IPS-15b (cell line): ENCODE measurements at regions not wholly inside any gene's neighbourhood (a gene's known extent, or its start where the extent isn't known, plus 50 kb on each side); places are given as distances from the start of the nearest gene placed in this dataset.

ENCODE experiments used
- H3K27me3 ChIP-seq: one replicate; pipeline ENCODE4 v1.6.1; 2013; ENCODE audit warnings: low read length; ENCODE audit not compliant: control insufficient read depth, insufficient read depth
- H3K36me3 ChIP-seq: one replicate; pipeline ENCODE4 v1.6.1; 2013; ENCODE audit warnings: low read length; ENCODE audit not compliant: control insufficient read depth, insufficient read depth
- H3K4me1 ChIP-seq: one replicate; pipeline ENCODE4 v1.6.1; 2013; ENCODE audit warnings: mild to moderate bottlenecking, low read length; ENCODE audit not compliant: control insufficient read depth, insufficient read depth
- H3K4me3 ChIP-seq: one replicate; pipeline ENCODE4 v1.5.1; 2013; ENCODE audit warnings: low read depth, low read length
- H3K9ac ChIP-seq: one replicate; pipeline ENCODE4 v1.6.1; 2013; ENCODE audit warnings: low read depth, mild to moderate bottlenecking, low read length
- H3K9me3 ChIP-seq: one replicate; pipeline ENCODE4 v1.6.1; 2013; ENCODE audit warnings: mild to moderate bottlenecking, low read length; ENCODE audit not compliant: control insufficient read depth, insufficient read depth

DNA sequence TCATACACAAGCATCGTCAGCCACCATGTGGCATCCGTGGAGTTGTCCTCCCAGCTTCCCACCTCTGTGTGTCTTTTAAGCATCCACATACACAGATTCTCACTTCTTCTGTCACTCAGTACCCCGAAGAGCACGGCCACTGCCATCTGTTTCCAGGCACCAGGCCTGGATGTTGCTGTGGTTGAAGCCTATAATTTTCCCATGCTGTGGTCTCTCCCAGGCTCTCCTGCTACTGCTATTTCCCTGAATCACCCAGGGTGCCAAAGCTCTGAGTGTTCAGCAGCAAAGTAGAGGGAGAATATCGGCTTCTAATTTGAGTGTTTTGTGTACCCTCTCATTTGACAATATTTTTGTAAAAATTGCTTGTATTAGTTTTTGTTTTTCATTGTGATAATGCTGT, 265.7 kb downstream of the DIPK2A start:
- Histone ChIP-seq H3K27me3 (no peaks in the 10 kb centered on the region), H3K9me3 (no peaks in the 10 kb centered on the region), H3K4me1 (no peaks in the 10 kb centered on the region), H3K9ac (no peak overlapping the region), H3K36me3 (no peaks in the 10 kb centered on the region), H3K4me3 (no peak overlapping the region)

DNA sequence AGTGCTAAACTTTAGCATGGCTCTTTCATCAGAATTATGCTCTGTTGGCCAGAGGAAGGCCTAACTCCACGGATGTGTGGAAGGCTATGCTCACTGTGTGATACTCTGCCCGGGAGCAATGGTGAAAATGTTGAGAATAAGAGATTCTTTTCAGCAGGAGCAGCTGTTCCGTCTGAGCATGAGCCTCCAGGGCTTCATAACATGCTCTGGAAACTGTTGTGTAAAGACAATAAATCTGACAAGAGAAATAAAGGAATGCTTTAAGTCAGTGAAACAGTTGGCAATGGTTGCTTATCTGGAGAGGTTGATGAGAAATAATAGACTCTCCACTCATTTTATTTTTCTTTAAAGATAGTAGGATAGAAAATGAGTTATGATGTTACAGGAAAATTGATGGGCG, 269.8 kb downstream of the DIPK2A start:
- Histone ChIP-seq H3K9me3 (no peaks in the 10 kb centered on the region), H3K4me3 (no peak overlapping the region), H3K4me1 (no peaks in the 10 kb centered on the region), H3K27me3 (no peaks in the 10 kb centered on the region), H3K36me3 (no peaks in the 10 kb centered on the region), H3K9ac (no peak overlapping the region)

DNA sequence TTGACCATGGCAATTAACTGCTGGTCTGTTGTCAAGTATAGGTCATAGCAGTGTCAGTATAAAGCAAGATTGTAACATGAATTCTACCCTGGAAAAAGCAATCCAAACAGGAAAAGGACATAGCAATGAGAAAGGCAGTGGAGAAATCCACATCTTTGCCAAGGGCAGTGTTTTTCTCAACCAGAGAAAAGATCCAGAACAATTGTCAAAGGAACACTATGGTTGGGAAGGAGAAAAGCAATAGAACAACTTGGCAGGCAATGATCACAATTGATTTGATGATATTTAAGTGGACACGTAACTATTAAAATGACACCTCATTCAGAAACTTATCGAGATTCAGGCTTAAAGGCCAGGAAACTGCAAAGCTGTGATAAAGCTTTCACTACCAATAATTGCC, 271.1 kb downstream of the DIPK2A start:
- no peaks in the 10 kb centered on the region for H3K36me3 ChIP-seq
- H3K4me1 ChIP-seq = no peaks in the 10 kb centered on the region
- no peak overlapping the region for H3K9ac ChIP-seq
- no peaks in the 10 kb centered on the region for H3K27me3 ChIP-seq
- no peak overlapping the region for H3K4me3 ChIP-seq
- no peaks in the 10 kb centered on the region for H3K9me3 ChIP-seq

DNA sequence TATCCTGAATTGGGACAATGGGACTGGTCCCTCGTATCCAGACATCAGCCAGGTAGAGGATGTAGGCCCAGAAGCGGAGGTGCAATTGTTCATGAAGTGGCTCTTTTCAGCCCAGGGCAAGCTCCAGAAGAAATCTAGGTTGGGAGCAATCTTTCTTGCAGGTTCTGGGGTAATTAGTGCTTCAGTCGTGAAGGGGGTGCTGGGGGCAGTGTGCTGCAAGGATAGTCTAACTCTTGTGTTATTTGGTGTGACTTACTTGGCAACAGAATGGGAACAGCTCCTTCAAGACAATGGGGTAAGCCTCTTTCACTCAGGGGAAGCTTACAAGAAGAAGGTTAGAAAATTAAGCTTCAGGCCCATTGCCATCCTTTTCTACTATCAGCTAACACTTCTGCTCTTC, 273.0 kb downstream of the DIPK2A start:
- Histone ChIP-seq H3K36me3 (no peaks in the 10 kb centered on the region), H3K27me3 (no peaks in the 10 kb centered on the region), H3K4me1 (no peaks in the 10 kb centered on the region), H3K4me3 (no peak overlapping the region), H3K9ac (no peak overlapping the region), H3K9me3 (no peaks in the 10 kb centered on the region)

DNA sequence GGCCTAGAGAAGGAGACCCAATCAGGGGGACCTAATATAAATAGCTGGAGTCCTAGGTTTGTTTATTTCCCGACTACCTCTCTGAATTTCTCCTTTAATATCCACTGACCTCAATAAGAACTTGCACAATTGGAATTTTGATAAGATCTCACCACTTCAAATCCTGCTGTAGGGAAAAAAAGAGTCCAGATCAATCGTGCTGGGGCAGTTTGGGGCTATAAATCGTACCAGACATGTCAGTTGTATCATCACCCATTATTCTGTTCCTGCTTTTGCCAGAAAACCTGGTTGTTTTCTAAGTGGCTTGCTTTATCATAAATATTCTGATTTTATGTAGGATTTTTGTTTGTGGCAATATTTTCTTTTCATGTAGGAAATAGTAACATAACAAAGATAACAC, 281.3 kb downstream of the DIPK2A start:
- H3K4me1 ChIP-seq = no peaks in the 10 kb centered on the region

DNA sequence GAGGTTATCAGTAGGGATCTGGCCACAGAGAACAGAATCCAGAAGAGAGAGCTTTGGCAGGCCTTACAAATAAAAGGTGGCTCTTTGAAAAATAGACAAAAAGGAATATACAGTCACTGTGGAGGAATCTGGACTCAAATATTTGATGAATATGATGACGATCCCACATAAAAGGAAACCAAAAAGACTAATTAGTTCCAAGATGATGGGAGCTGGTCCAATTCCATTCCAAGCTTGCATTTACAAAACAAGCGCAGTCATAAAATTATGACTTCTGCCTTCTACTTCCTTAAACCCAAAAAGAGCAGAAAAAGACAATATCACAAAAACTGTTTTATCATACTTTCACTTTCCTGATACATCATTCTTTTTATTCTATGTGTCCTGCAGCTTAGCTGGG, 285.8 kb downstream of the DIPK2A start:
- H3K9ac ChIP-seq = no peak overlapping the region
- H3K4me1 ChIP-seq = no peaks in the 10 kb centered on the region
- no peaks in the 10 kb centered on the region for H3K27me3 ChIP-seq
- no peak overlapping the region for H3K4me3 ChIP-seq
- no peaks in the 10 kb centered on the region for H3K9me3 ChIP-seq
- H3K36me3 ChIP-seq = no peaks in the 10 kb centered on the region

More for the DNA sequence above, 281.3 kb downstream of the DIPK2A start:
- Histone ChIP-seq H3K36me3 (no peaks in the 10 kb centered on the region), H3K9ac (no peak overlapping the region), H3K9me3 (no peaks in the 10 kb centered on the region), H3K4me3 (no peak overlapping the region), H3K27me3 (no peaks in the 10 kb centered on the region)

DNA sequence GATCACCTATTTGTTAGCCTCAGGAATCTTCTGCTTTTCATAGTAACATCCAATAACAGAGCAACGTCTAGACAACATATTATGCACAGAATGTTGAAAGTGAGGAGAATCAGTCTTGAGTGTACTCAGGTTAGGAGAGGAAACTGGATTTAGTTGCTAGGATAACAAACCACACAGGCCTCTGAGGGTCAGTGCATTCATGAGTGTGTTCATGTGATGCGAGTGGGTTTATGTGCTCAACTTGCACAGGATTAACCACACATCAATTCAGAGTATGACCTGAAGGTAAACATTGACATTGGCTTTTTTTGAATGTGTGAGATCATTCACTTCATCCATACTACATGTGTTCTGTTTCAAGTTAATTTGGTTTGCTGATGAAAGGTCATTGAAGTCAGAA, 287.6 kb downstream of the DIPK2A start:
- no peaks in the 10 kb centered on the region for H3K4me1 ChIP-seq
- H3K36me3 ChIP-seq = no peaks in the 10 kb centered on the region
- no peak overlapping the region for H3K9ac ChIP-seq
- H3K4me3 ChIP-seq = no peak overlapping the region
- H3K27me3 ChIP-seq = no peaks in the 10 kb centered on the region
- H3K9me3 ChIP-seq = no peaks in the 10 kb centered on the region

DNA sequence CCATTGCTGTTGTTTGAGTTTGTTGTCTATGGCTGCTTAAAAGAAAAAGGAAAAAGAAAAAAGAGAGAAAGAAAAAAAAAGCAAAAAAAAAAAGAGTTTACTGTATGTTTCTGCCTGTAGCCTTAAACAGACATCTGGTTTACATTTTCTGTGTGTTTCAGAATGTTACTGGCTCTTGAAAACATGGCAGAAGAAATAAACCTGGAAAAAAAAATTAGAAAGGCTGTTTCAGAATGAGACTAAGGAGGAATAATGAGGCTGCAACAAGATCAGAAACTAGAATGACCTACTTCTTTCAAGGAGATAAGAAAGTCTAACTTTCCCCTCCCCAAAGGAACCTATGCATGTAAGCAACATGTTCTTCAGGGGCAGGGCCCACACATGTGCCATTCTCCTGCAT, 292.1 kb downstream of the DIPK2A start:
- Histone ChIP-seq H3K4me3 (no peak overlapping the region), H3K36me3 (no peaks in the 10 kb centered on the region), H3K9ac (no peak overlapping the region), H3K4me1 (no peaks in the 10 kb centered on the region), H3K27me3 (no peaks in the 10 kb centered on the region), H3K9me3 (no peaks in the 10 kb centered on the region)

DNA sequence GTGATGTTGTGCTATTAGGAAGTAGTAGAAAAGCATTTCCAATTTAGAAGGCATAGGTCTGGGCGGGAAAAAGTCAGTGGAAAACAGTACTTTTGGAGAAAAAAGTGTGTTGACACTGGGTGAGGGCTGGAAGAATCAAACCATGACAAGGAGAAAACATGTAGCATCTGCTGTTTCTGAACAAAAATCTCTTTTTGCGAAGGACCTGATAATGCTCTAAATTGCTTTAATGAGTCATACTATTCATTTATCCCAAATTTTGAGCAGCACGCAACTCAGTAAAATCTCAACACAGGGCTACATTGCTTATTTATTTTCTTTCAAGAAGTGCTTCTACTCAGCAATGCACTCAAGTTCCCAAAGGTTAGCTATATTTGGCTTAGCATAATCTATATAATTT, 292.7 kb downstream of the DIPK2A start:
- Histone ChIP-seq H3K27me3 (no peaks in the 10 kb centered on the region), H3K4me3 (no peak overlapping the region), H3K9ac (no peak overlapping the region), H3K4me1 (no peaks in the 10 kb centered on the region), H3K36me3 (no peaks in the 10 kb centered on the region), H3K9me3 (no peaks in the 10 kb centered on the region)

DNA sequence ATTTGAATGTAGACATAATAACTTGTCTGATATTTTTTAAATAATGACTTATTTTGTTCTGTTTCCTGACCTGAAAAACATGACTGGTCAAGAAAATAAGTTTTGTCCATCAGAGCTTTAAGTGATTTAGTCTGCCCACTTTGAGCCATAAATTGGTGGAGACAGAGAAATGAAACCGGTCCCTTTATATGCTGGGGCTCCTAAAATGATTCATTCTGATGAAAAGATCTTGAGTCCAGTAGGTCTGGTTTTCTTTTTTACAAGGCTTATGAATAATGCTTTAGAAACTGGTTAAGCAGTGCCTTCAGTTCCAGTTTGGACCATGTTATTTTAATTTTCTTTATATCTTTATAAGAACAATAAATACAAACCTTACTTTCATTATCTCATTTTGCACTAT, 293.2 kb downstream of the DIPK2A start:
- Histone ChIP-seq H3K9ac (no peak overlapping the region), H3K36me3 (no peaks in the 10 kb centered on the region), H3K27me3 (no peaks in the 10 kb centered on the region), H3K9me3 (no peaks in the 10 kb centered on the region), H3K4me3 (no peak overlapping the region), H3K4me1 (no peaks in the 10 kb centered on the region)

DNA sequence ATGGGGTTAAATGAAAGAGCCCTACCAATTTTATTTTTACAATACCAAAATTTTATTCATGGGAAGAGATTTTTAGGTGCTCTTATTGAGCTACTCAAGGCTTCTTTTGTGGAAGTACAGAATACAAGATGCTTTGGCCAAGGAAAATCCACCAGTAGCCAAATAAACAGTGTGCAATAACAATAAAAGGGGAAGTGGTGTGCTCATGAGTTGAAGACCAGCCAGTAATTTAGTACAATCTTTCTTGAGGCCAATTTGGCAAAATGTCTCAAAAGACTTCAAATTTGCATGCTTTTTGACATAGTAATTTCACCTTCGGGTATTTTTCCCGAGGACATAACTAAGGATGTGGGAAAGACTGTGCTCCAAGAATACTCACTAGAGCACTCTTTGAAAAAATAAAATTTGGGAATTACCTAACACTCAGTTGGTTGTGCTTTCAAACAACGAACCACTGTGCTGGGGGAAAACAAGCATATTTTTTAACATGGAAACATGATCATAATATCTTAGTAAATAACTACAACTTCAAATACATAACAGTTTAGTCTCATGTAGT, 294.0 kb downstream of the DIPK2A start:
- no peak overlapping the region for H3K4me3 ChIP-seq
- H3K9ac ChIP-seq = no peak overlapping the region
- H3K4me1 ChIP-seq = no peaks in the 10 kb centered on the region
- no peaks in the 10 kb centered on the region for H3K27me3 ChIP-seq
- H3K9me3 ChIP-seq = no peaks in the 10 kb centered on the region
- H3K36me3 ChIP-seq = no peaks in the 10 kb centered on the region

DNA sequence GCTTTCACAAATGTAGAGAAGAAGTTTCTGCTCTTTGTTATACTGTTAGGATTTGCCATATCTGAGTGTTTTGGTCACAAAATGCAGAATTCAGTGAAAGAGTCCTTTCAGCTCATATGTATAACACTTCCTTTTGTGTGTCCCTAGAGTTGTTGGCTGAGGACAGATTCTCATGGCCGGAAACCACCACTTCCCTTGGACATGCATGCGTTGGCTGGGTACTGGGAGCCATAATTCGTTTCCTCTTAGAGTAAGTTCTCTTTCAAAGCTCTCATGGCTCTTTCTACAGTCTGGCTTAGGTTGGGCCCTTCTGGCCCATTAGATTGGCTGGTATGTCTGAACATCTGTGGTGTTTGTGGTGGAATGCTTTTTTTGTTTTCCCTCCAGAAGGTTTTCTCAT, 298.5 kb downstream of the DIPK2A start:
- Histone ChIP-seq H3K27me3 (no peaks in the 10 kb centered on the region), H3K4me1 (no peaks in the 10 kb centered on the region), H3K9ac (no peak overlapping the region), H3K9me3 (no peaks in the 10 kb centered on the region), H3K36me3 (no peaks in the 10 kb centered on the region), H3K4me3 (no peak overlapping the region)

DNA sequence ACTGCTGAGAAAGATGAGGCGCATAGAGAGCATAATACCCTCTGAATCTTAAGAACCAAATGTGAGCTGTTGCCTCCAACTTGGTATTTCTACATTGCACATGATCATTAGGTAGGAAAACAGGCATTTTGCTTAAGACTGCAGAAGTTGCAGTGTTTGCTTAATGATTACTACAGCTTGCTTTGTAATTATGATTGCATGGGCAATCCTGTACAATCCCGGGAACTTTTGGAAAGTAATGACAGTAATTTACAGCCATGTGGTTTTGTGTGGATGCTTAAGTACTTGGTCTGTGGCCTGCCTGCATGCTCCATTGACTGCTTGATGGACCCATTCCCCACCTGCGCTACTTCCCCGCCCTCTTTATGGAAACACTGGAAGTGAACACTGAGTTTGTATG, 301.1 kb downstream of the DIPK2A start:
- Histone ChIP-seq H3K4me1 (no peaks in the 10 kb centered on the region), H3K9ac (no peak overlapping the region), H3K27me3 (no peaks in the 10 kb centered on the region), H3K36me3 (no peaks in the 10 kb centered on the region), H3K9me3 (no peaks in the 10 kb centered on the region), H3K4me3 (no peak overlapping the region)
